BLaER1 treated with 17β-estradiol and CSF1 and Interleukin-3, amounts not matched to agents 10 nM and 100 nM (cell line): ENCODE measurements at regions not wholly inside any gene's neighbourhood (a gene's known extent, or its start where the extent isn't known, plus 50 kb on each side); places are given as distances from the start of the nearest gene placed in this dataset.

ENCODE experiments used
- H3K27ac ChIP-seq, 11 experiments: shearing (Covaris generic); formaldehyde crosslinking; 2 replicates each; pipeline ENCODE4 v1.8.1; 2022
- H3K27me3 ChIP-seq, 11 experiments: shearing (Covaris generic); formaldehyde crosslinking; 2 replicates each; pipeline ENCODE4 v1.8.1; 2022
- H3K36me3 ChIP-seq, 11 experiments: shearing (Covaris generic); formaldehyde crosslinking; 2 replicates each; pipeline ENCODE4 v1.8.1; 2022
- H3K4me1 ChIP-seq, 10 experiments: shearing (Covaris generic); formaldehyde crosslinking; 2 replicates each; pipeline ENCODE4 v1.8.1; 2022
- H3K4me2 ChIP-seq, 11 experiments: shearing (Covaris generic); formaldehyde crosslinking; 2 replicates each; pipeline ENCODE4 v1.8.1; 2022
- H3K4me3 ChIP-seq, 10 experiments: shearing (Covaris generic); formaldehyde crosslinking; 2 replicates each; pipeline ENCODE4 v1.8.1; 2022
- H3K9ac ChIP-seq, 11 experiments: shearing (Covaris generic); formaldehyde crosslinking; 2 replicates each; pipeline ENCODE4 v1.8.1; 2022
- H3K9me3 ChIP-seq, 11 experiments: shearing (Covaris generic); formaldehyde crosslinking; replicated peaks in 1 of 11; 2 replicates each; pipeline ENCODE4 v1.8.1; 2022
- H4K20me1 ChIP-seq, 11 experiments: shearing (Covaris generic); formaldehyde crosslinking; 2 replicates each; pipeline ENCODE4 v1.8.1; 2022
- Cebpa-rat ChIP-seq, 11 experiments: shearing (Covaris generic); IDR thresholded peaks; 2 replicates each; pipeline ENCODE4 v1.8.1; 2022

GRCh38 chr4:157984285-157984911 lies 188.4 kb downstream of the GASK1B start:
- H3K36me3 ChIP-seq, result no peaks in the 10 kb centered on the region
- no peak overlapping the region for H3K4me3 ChIP-seq
- H3K27ac ChIP-seq, result peak overlapping the region in 1 of 11 experiments; percentile 51; a peak in 2 of 22 replicates
- H3K9me3 ChIP-seq, result peaks cover 0 to 17% (median 0%) of the 10 kb centered on the region in 11 experiments; a peak in 4 of 22 replicates
- H3K4me1 ChIP-seq, result peaks cover 0 to 60% (median 5%) of the 10 kb centered on the region in 10 experiments; a peak in 9 of 20 replicates
- no peak for TF ChIP-seq Cebpa-rat (IDR thresholded peaks at IDR 0.05)
- peak overlapping the region in 3 of 11 experiments; percentile 48 to 69 (median 68); a peak in 3 of 22 replicates for H3K4me2 ChIP-seq
- H4K20me1 ChIP-seq, result no peaks in the 10 kb centered on the region
- H3K27me3 ChIP-seq, result no peaks in the 10 kb centered on the region
- no peak overlapping the region for H3K9ac ChIP-seq

- H3K4me2 ChIP-seq, result peak overlapping the region in 5 of 11 experiments; percentile 35 to 69 (median 60); a peak in 9 of 22 replicates
Measured at GRCh38 chr4:157983300-157983699, 189.5 kb downstream of the GASK1B start.

GRCh38 chr4:157980158-157980557 lies 192.7 kb downstream of the GASK1B start:
- Histone ChIP-seq H3K36me3 (no peaks in the 10 kb centered on the region), H3K27ac (no peak overlapping the region), H4K20me1 (no peaks in the 10 kb centered on the region), H3K27me3 (no peaks in the 10 kb centered on the region), H3K4me3 (no peak overlapping the region), H3K9ac (no peak overlapping the region), H3K4me2 (no peak overlapping the region), H3K4me1 (peaks cover 0 to 50% (median 3%) of the 10 kb centered on the region in 10 experiments; a peak in 9 of 20 replicates), H3K9me3 (peaks cover 0 to 17% (median 0%) of the 10 kb centered on the region in 11 experiments; a peak in 4 of 22 replicates)
- no peak for TF ChIP-seq Cebpa-rat (IDR thresholded peaks at IDR 0.05)

More at GRCh38 chr4:157983300-157983699, 189.5 kb downstream of the GASK1B start:
- Histone ChIP-seq H4K20me1 (no peaks in the 10 kb centered on the region), H3K4me1 (peaks cover 0 to 58% (median 3%) of the 10 kb centered on the region in 10 experiments; a peak in 9 of 20 replicates), H3K4me3 (no peak overlapping the region), H3K9me3 (peaks cover 0 to 17% (median 0%) of the 10 kb centered on the region in 11 experiments; a peak in 4 of 22 replicates), H3K27ac (peak overlapping the region in 4 of 11 experiments; percentile 31 to 51 (median 42); a peak in 8 of 22 replicates), H3K36me3 (no peaks in the 10 kb centered on the region), H3K27me3 (no peaks in the 10 kb centered on the region), H3K9ac (no peak overlapping the region)
- peak in 2 of 11 experiments; percentile 35 to 37; a peak in 2 of 22 replicates for TF ChIP-seq Cebpa-rat (IDR thresholded peaks at IDR 0.05)

DNA sequence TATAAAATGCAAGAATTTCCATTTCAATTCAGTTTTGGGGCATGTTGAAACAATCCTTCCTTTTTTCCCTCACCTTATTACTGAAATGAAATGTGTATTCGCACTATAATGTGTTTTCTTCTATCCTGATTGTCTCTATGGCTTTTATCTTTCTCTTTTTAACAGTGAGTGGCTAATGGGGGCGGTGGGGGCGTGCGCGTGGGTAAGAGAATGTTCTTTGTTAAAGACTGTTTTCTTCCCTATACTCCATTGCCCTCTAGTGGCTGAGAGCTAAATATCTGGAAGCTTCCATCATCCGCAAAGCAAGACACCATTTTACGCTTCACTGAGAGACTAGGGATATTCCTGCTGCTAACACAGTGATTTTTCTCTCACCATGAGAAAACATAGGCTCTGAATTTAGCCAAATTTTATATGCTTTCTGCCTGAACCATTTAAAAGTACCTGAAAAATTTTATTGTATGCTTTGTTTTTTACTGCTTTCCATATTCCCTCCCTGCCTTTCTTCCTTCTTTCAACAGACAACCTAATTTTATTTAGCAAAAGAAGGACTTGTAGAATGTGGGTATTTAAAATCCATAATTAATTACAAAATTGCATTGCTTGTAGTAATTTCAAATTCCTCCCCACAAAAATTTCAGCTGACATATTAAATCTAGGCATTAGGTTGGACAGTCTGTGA lies 194.0 kb downstream of the GASK1B start:
- H3K27me3 ChIP-seq, result no peaks in the 10 kb centered on the region
- peaks cover 0 to 8% (median 0%) of the 10 kb centered on the region in 11 experiments; a peak in 4 of 22 replicates for H3K9me3 ChIP-seq
- H3K36me3 ChIP-seq, result no peaks in the 10 kb centered on the region
- H3K4me2 ChIP-seq, result peak overlapping the region in 4 of 11 experiments; percentile 17 to 69 (median 46); a peak in 5 of 22 replicates
- no peaks in the 10 kb centered on the region for H4K20me1 ChIP-seq
- H3K9ac ChIP-seq, result peak overlapping the region in 3 of 11 experiments; percentile 27 to 70 (median 43); a peak in 4 of 22 replicates
- peak overlapping the region in 1 of 10 experiments; percentile 18; a peak in 1 of 20 replicates for H3K4me3 ChIP-seq
- TF ChIP-seq Cebpa-rat (IDR thresholded peaks at IDR 0.05), result no peak
- H3K27ac ChIP-seq, result peak overlapping the region in 2 of 11 experiments; percentile 37 to 42; a peak in 4 of 22 replicates
- peaks cover 0 to 52% (median 10%) of the 10 kb centered on the region in 10 experiments; a peak in 13 of 20 replicates for H3K4me1 ChIP-seq

- no peaks in the 10 kb centered on the region for H4K20me1 ChIP-seq
- no peak overlapping the region for H3K4me2 ChIP-seq
- H3K9ac ChIP-seq, result no peak overlapping the region
- H3K9me3 ChIP-seq, result peaks cover 0 to 2% (median 0%) of the 10 kb centered on the region in 11 experiments; a peak in 8 of 22 replicates
- no peaks in the 10 kb centered on the region for H3K36me3 ChIP-seq
- H3K27ac ChIP-seq, result no peak overlapping the region
- H3K27me3 ChIP-seq, result no peaks in the 10 kb centered on the region
- H3K4me1 ChIP-seq, result peaks cover 0 to 37% (median 7%) of the 10 kb centered on the region in 10 experiments; a peak in 13 of 20 replicates
- H3K4me3 ChIP-seq, result no peak overlapping the region
- TF ChIP-seq Cebpa-rat (IDR thresholded peaks at IDR 0.05), result no peak
Measured at GRCh38 chr4:157977086-157977485, 195.7 kb downstream of the GASK1B start.

GRCh38 chr4:157973297-157973696 lies 199.5 kb downstream of the GASK1B start:
- Histone ChIP-seq H3K4me3 (no peak overlapping the region), H3K4me1 (peaks cover 0 to 42% (median 7%) of the 10 kb centered on the region in 10 experiments; a peak in 13 of 20 replicates), H3K4me2 (no peak overlapping the region), H3K9me3 (peaks cover 0 to 17% (median 0%) of the 10 kb centered on the region in 11 experiments; a peak in 8 of 22 replicates), H3K27me3 (no peaks in the 10 kb centered on the region), H3K9ac (no peak overlapping the region), H3K27ac (no peak overlapping the region), H4K20me1 (no peaks in the 10 kb centered on the region), H3K36me3 (no peaks in the 10 kb centered on the region)
- TF ChIP-seq Cebpa-rat (IDR thresholded peaks at IDR 0.05), result no peak

DNA sequence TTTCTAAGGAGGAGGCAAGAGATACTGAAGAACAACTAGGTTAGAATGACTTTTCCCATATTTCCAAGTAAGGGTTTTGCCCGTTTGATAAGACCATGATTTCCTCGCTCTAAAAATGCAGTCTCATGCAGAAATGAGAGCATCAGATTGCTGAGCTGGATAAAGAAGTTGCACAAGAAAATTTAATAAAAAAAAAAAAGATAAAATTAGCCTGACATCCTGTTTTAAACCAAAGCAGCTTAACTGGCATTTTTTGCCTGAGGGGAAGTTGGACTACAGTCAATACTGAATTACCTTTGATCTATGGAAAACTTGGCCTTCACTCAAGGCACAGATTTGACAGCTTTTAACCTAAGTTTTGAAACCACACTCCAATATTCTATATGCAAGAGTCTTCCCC lies 208.4 kb downstream of the GASK1B start:
- Histone ChIP-seq H3K36me3 (no peaks in the 10 kb centered on the region), H3K27ac (peak overlapping the region; percentile 21 to 88 (median 58); a peak in 17 of 22 replicates), H4K20me1 (no peaks in the 10 kb centered on the region), H3K4me1 (peaks cover 10 to 94% (median 17%) of the 10 kb centered on the region in 10 experiments), H3K9ac (peak overlapping the region in 4 of 11 experiments; percentile 8 to 58 (median 29); a peak in 6 of 22 replicates), H3K4me2 (peak overlapping the region; percentile 36 to 79 (median 54); a peak in 21 of 22 replicates), H3K4me3 (0 out of 20 replicates have a peak overlapping the region, but pooled peaks of 1 of the 10 experiments have one; percentile 14), H3K27me3 (no peaks in the 10 kb centered on the region), H3K9me3 (0 out of 22 replicates have a peak, but pooled peaks cover 0 to 4% (median 0%) of the 10 kb centered on the region in 11 experiments)
- peak in 3 of 11 experiments; percentile 21 to 74 (median 32); a peak in 2 of 22 replicates for TF ChIP-seq Cebpa-rat (IDR thresholded peaks at IDR 0.05)

GRCh38 chr4:157961229-157961990 lies 211.4 kb downstream of the GASK1B start:
- Histone ChIP-seq H3K9me3 (no peaks in the 10 kb centered on the region), H3K9ac (peak overlapping the region in 1 of 11 experiments; percentile 30; a peak in 1 of 22 replicates), H3K27me3 (no peaks in the 10 kb centered on the region), H4K20me1 (no peaks in the 10 kb centered on the region), H3K4me1 (peaks cover 10 to 84% (median 17%) of the 10 kb centered on the region in 10 experiments), H3K36me3 (no peaks in the 10 kb centered on the region), H3K4me2 (peak overlapping the region in 4 of 11 experiments; percentile 13 to 65 (median 58); a peak in 7 of 22 replicates), H3K4me3 (no peak overlapping the region), H3K27ac (peak overlapping the region in 3 of 11 experiments; percentile 8 to 88 (median 23); a peak in 4 of 22 replicates)
- no peak for TF ChIP-seq Cebpa-rat (IDR thresholded peaks at IDR 0.05)
